ENCODE measurements at regions not wholly inside any gene's neighbourhood (a gene's known extent, or its start where the extent isn't known, plus 50 kb on each side); places are given as distances from the start of the nearest gene placed in this dataset.

GRCh38 chr2:15816674-15817406 is 123.5 kb upstream of the MYCN start:
- H3K36me3 Mint-ChIP-seq: no peaks in the 10 kb centered on the region
- no peak overlapping the region for H3K27ac Mint-ChIP-seq
- Histone ChIP-seq H3K36me3 (ENCODE audit: control insufficient read depth, insufficient read depth, low read length) (no peaks in the 10 kb centered on the region), H3K9me3 (ENCODE audit: control insufficient read depth, insufficient read depth, low read length) (no peaks in the 10 kb centered on the region), H3K4me1 (ENCODE audit: control insufficient read depth, insufficient read depth, low read length) (no peaks in the 10 kb centered on the region), H3K4me3 (ENCODE audit: low read length) (no peak overlapping the region), H3K27ac (ENCODE audit: low read length) (no peak overlapping the region), H3K27me3 (ENCODE audit: control insufficient read depth, insufficient read depth, low read length) (no peaks in the 10 kb centered on the region)
- no peaks in the 10 kb centered on the region for H3K4me1 Mint-ChIP-seq
- no peak overlapping the region for H3K4me3 Mint-ChIP-seq
- peaks cover 15 to 41% of the 10 kb centered on the region in 2 donors for H3K27me3 Mint-ChIP-seq (ENCODE audit: low read depth in 2 of 2)
- ATAC-seq (no peak), DNase-seq (no peak)
- intact Hi-C loops (cut with micrococcal nuclease): no loop called here
- 76% methylated on average over 9 of the region's 9 CpGs for WGBS (ENCODE audit: insufficient coverage)
- no peak for TF ChIP-seq CTCF (IDR thresholded peaks at IDR 0.05)
- no peaks in the 10 kb centered on the region for H3K9me3 Mint-ChIP-seq

GRCh38 chr2:15817748-15818147 is 122.6 kb upstream of the MYCN start:
- H3K27ac ChIP-seq (ENCODE audit: low read length): no peak overlapping the region
- no peaks in the 10 kb centered on the region for H3K4me1 ChIP-seq (ENCODE audit: control insufficient read depth, insufficient read depth, low read length)
- TF ChIP-seq CTCF (IDR thresholded peaks at IDR 0.05): no peak
- H3K36me3 ChIP-seq (ENCODE audit: control insufficient read depth, insufficient read depth, low read length): no peaks in the 10 kb centered on the region
- no peak overlapping the region for H3K27ac Mint-ChIP-seq
- H3K27me3 Mint-ChIP-seq (ENCODE audit: low read depth in 2 of 2): peaks cover 15 to 34% of the 10 kb centered on the region in 2 donors
- 31% methylated on average over 6 of the region's 6 CpGs for WGBS (ENCODE audit: insufficient coverage)
- no peak overlapping the region for H3K4me3 Mint-ChIP-seq
- no peaks in the 10 kb centered on the region for H3K9me3 ChIP-seq (ENCODE audit: control insufficient read depth, insufficient read depth, low read length)
- H3K9me3 Mint-ChIP-seq: no peaks in the 10 kb centered on the region
- intact Hi-C loops (cut with micrococcal nuclease): no loop called here
- no peaks in the 10 kb centered on the region for H3K36me3 Mint-ChIP-seq
- no peak overlapping the region for H3K4me3 ChIP-seq (ENCODE audit: low read length)
- H3K27me3 ChIP-seq (ENCODE audit: control insufficient read depth, insufficient read depth, low read length): no peaks in the 10 kb centered on the region
- H3K4me1 Mint-ChIP-seq: no peaks in the 10 kb centered on the region
- no peak for DNase-seq
- ATAC-seq: no peak

GRCh38 chr2:15818318-15818753 is 122.0 kb upstream of the MYCN start:
- Histone ChIP-seq H3K4me3 (ENCODE audit: low read length) (no peak overlapping the region), H3K36me3 (ENCODE audit: control insufficient read depth, insufficient read depth, low read length) (no peaks in the 10 kb centered on the region), H3K9me3 (ENCODE audit: control insufficient read depth, insufficient read depth, low read length) (no peaks in the 10 kb centered on the region), H3K27me3 (ENCODE audit: control insufficient read depth, insufficient read depth, low read length) (no peaks in the 10 kb centered on the region), H3K27ac (ENCODE audit: low read length) (no peak overlapping the region), H3K4me1 (ENCODE audit: control insufficient read depth, insufficient read depth, low read length) (no peaks in the 10 kb centered on the region)
- Mint-ChIP-seq H3K27ac (no peak overlapping the region), H3K9me3 (no peaks in the 10 kb centered on the region), H3K4me3 (no peak overlapping the region), H3K4me1 (no peaks in the 10 kb centered on the region), H3K27me3 (ENCODE audit: low read depth in 2 of 2) (peaks cover 15 to 34% of the 10 kb centered on the region in 2 donors), H3K36me3 (no peaks in the 10 kb centered on the region)
- 15% methylated on average over 14 of the region's 14 CpGs for WGBS (ENCODE audit: insufficient coverage)
- intact Hi-C loops (cut with micrococcal nuclease): no loop called here
- ATAC-seq (no peak), DNase-seq (no peak)
- no peak for TF ChIP-seq CTCF (IDR thresholded peaks at IDR 0.05)

- Mint-ChIP-seq H3K27me3 (ENCODE audit: low read depth in 2 of 2) (peaks cover 15 to 34% of the 10 kb centered on the region in 2 donors), H3K4me3 (no peak overlapping the region), H3K4me1 (no peaks in the 10 kb centered on the region), H3K27ac (no peak overlapping the region), H3K9me3 (no peaks in the 10 kb centered on the region), H3K36me3 (no peaks in the 10 kb centered on the region)
- no peak for TF ChIP-seq CTCF (IDR thresholded peaks at IDR 0.05)
- DNase-seq (no peak), ATAC-seq (no peak)
- H3K9me3 ChIP-seq (ENCODE audit: control insufficient read depth, insufficient read depth, low read length): no peaks in the 10 kb centered on the region
- no peak overlapping the region for H3K4me3 ChIP-seq (ENCODE audit: low read length)
- 82% methylated on average over 2 of the region's 2 CpGs for WGBS (ENCODE audit: insufficient coverage)
- no peaks in the 10 kb centered on the region for H3K27me3 ChIP-seq (ENCODE audit: control insufficient read depth, insufficient read depth, low read length)
- H3K4me1 ChIP-seq (ENCODE audit: control insufficient read depth, insufficient read depth, low read length): no peaks in the 10 kb centered on the region
- no peak overlapping the region for H3K27ac ChIP-seq (ENCODE audit: low read length)
- H3K36me3 ChIP-seq (ENCODE audit: control insufficient read depth, insufficient read depth, low read length): no peaks in the 10 kb centered on the region
- intact Hi-C loops (cut with micrococcal nuclease): no loop called here
These were observed 121.5 kb upstream of the MYCN start for GRCh38 chr2:15818881-15819280.
